Adrenal gland (tissue), 5 donors: ENCODE measurements at regions not wholly inside any gene's neighbourhood (a gene's known extent, or its start where the extent isn't known, plus 50 kb on each side); places are given as distances from the start of the nearest gene placed in this dataset.
"Not testable (repeated sequence)": the region's sequence is repeated elsewhere in the genome, so short reads cannot be mapped to it uniquely, and the experiment has no call there.

Experiments used
- POLR2A ChIP-seq, 2 donors: fragments of 450-650 bp; IDR thresholded peaks; one replicate each; pipeline ENCODE4 v1.6.1; 2017; ENCODE audit warnings: antibody characterized with exemption in 2 of 2, mild to moderate bottlenecking in 2 of 2, moderate library complexity in 1 of 2
- TF ChIP-seq, protein P1 (sequence below), 6 experiments: fragments of 450-650 bp in 4 of 6; fragments of 200-600 bp in 2 of 6; sonication (generic) in 1 of 6; IDR thresholded peaks; 1 replicate in 5 of 6; 2 replicates in 1 of 6; pipeline versions ENCODE4 v1.5.1 to v1.8.0; 2016 to 2021; ENCODE audit warnings: antibody characterized with exemption in 6 of 6, mild to moderate bottlenecking in 2 of 6, moderate library complexity in 1 of 6
- donor health status: DM: no; HTN: no; CAD: no.

DNA sequence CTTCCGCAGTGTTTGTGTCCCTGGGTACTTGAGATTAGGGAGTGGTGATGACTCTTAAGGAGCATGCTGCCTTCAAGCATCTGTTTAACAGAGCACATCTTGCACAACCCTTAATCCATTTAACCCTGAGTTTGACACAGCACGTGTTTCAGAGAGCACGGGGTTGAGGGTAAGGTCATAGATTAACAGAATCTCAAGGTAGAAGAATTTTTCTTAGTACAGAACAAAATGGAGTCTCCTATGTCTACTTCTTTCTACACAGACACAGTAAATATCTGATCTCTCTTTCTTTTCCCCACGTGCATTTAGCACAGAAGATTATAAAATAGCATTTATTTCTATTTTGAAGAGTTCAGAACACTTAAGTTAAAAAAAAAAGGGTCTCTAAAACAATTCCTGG lies 63.8 kb upstream of the ANXA1 start:
- TF ChIP-seq, protein P1, sequence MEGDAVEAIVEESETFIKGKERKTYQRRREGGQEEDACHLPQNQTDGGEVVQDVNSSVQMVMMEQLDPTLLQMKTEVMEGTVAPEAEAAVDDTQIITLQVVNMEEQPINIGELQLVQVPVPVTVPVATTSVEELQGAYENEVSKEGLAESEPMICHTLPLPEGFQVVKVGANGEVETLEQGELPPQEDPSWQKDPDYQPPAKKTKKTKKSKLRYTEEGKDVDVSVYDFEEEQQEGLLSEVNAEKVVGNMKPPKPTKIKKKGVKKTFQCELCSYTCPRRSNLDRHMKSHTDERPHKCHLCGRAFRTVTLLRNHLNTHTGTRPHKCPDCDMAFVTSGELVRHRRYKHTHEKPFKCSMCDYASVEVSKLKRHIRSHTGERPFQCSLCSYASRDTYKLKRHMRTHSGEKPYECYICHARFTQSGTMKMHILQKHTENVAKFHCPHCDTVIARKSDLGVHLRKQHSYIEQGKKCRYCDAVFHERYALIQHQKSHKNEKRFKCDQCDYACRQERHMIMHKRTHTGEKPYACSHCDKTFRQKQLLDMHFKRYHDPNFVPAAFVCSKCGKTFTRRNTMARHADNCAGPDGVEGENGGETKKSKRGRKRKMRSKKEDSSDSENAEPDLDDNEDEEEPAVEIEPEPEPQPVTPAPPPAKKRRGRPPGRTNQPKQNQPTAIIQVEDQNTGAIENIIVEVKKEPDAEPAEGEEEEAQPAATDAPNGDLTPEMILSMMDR (IDR thresholded peaks at IDR 0.05), result not testable (repeated sequence)
- TF ChIP-seq POLR2A (IDR thresholded peaks at IDR 0.05), result not testable (repeated sequence)
